ENCODE measurements at regions not wholly inside any gene's neighbourhood (a gene's known extent, or its start where the extent isn't known, plus 50 kb on each side); places are given as distances from the start of the nearest gene placed in this dataset.

DNA sequence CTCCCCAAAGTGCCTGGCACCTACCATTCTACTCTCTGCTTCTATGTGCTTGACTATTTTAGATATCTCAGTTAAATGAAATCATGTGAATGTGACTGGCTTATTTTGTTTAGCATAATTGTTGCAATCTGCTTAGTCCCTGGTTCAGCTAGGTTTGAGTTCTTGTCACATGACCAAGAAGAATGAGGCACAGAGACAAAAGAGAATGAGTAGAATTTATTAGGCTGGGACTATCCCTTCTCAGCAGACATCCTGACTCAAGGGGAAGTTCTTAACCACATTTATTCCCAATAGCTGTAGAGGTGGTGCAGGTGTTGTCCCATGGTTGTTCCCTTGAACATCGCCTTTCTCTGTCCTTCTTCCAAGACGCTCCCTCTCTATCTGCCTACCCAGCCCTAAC lies 1485.7 kb downstream of the KCNT2 start:
- Mint-ChIP-seq H3K4me3 (no peak overlapping the region), H3K4me1 (ENCODE audit: low read depth) (no peaks in the 10 kb centered on the region), H3K9me3 (no peaks in the 10 kb centered on the region), H3K27ac (no peak overlapping the region), H3K27me3 (no peaks in the 10 kb centered on the region), H3K36me3 (ENCODE audit: low read depth) (no peaks in the 10 kb centered on the region)
- CTCF ChIA-PET = no interaction called here
- TF ChIP-seq, protein P1, sequence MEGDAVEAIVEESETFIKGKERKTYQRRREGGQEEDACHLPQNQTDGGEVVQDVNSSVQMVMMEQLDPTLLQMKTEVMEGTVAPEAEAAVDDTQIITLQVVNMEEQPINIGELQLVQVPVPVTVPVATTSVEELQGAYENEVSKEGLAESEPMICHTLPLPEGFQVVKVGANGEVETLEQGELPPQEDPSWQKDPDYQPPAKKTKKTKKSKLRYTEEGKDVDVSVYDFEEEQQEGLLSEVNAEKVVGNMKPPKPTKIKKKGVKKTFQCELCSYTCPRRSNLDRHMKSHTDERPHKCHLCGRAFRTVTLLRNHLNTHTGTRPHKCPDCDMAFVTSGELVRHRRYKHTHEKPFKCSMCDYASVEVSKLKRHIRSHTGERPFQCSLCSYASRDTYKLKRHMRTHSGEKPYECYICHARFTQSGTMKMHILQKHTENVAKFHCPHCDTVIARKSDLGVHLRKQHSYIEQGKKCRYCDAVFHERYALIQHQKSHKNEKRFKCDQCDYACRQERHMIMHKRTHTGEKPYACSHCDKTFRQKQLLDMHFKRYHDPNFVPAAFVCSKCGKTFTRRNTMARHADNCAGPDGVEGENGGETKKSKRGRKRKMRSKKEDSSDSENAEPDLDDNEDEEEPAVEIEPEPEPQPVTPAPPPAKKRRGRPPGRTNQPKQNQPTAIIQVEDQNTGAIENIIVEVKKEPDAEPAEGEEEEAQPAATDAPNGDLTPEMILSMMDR (IDR thresholded peaks at IDR 0.05) = no peak
- POLR2A ChIA-PET = no interaction called here
- intact Hi-C loops (cut with micrococcal nuclease) = no loop called here
- DNase-seq (no peak), ATAC-seq (no peak)

DNA sequence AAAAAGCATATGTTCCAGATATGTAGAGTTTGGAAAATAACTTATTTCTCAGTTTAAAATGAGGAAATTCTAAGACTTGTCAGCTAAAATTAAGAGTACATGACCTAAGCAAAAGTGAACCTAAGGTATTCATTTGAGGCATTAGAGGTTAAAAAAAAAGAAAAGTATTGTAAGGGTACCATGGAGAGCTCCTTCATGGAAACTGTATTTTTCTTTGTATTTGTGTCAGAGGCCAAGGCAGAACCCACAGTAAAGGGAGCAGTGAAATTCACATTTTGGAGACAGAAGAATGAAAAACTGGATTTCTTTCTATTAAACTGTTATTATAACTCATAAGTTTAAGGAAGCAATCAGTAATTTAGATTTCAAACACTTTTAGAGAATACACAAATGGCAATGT lies 1494.8 kb downstream of the KCNT2 start:
- ChIA-PET CTCF (no interaction called here), POLR2A (no interaction called here)
- no peak overlapping the region for H3K4me3 Mint-ChIP-seq
- intact Hi-C loops (cut with micrococcal nuclease) = no loop called here
- H3K9me3 Mint-ChIP-seq = no peaks in the 10 kb centered on the region
- no peaks in the 10 kb centered on the region for H3K27me3 Mint-ChIP-seq
- H3K4me1 Mint-ChIP-seq (ENCODE audit: low read depth) = no peaks in the 10 kb centered on the region
- no peaks in the 10 kb centered on the region for H3K36me3 Mint-ChIP-seq (ENCODE audit: low read depth)
- no peak for DNase-seq
- H3K27ac Mint-ChIP-seq = no peak overlapping the region
- TF ChIP-seq, protein P1 (IDR thresholded peaks at IDR 0.05) = no peak
- no peak for ATAC-seq

DNA sequence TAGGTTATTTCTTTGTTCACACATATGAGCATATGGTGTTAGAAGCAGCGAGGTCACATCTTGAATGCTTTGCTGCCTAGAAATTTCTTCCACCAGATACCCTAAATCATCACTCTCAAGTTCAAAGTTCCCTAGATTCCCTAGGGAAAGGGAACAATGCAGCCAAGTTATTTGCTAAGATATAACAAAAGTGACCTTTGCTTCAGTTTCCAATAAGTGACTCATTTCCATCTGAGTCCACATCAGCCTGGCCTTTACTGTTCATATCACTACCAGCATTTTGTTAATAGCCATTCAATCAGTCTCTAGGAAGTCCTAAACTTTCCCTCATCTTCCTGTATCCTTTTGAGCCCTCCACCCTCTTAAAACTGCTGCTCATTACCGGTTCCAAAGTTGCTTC lies 1502.5 kb downstream of the KCNT2 start:
- Mint-ChIP-seq H3K36me3 (ENCODE audit: low read depth) (no peaks in the 10 kb centered on the region), H3K27ac (no peak overlapping the region), H3K9me3 (peaks cover 6% of the 10 kb centered on the region), H3K27me3 (no peaks in the 10 kb centered on the region), H3K4me3 (no peak overlapping the region), H3K4me1 (ENCODE audit: low read depth) (no peaks in the 10 kb centered on the region)
- DNase-seq (no peak), ATAC-seq (no peak)
- CTCF ChIA-PET = no interaction called here
- TF ChIP-seq, protein P1 (IDR thresholded peaks at IDR 0.05) = no peak
- intact Hi-C loops (cut with micrococcal nuclease) = no loop called here
- POLR2A ChIA-PET = no interaction called here

DNA sequence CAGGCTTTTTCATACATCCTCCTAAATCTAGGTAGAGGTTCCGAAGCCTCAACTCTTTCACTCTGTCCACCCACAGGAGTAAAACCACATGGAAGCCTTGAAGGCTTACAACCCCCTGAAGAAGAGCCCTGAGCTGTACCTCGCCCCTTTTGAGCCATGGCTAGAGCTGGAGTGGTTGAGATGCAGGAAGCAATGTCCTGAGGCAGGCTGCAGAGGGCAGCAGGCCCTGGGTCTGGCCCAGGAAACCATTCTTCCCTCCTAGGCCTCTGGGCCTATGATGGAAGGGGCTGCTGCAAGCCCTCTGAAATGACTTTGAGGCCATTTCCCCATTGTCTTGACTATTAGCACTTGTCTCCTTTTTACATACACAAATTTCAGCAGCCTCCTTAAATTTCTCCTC lies 1503.0 kb downstream of the KCNT2 start:
- DNase-seq = no peak
- ChIA-PET CTCF (no interaction called here), POLR2A (no interaction called here)
- Mint-ChIP-seq H3K36me3 (ENCODE audit: low read depth) (no peaks in the 10 kb centered on the region), H3K4me1 (ENCODE audit: low read depth) (no peaks in the 10 kb centered on the region), H3K9me3 (peaks cover 6% of the 10 kb centered on the region), H3K4me3 (no peak overlapping the region), H3K27me3 (no peaks in the 10 kb centered on the region), H3K27ac (no peak overlapping the region)
- no peak for ATAC-seq
- TF ChIP-seq, protein P1 (IDR thresholded peaks at IDR 0.05) = no peak
- intact Hi-C loops (cut with micrococcal nuclease) = no loop called here

DNA sequence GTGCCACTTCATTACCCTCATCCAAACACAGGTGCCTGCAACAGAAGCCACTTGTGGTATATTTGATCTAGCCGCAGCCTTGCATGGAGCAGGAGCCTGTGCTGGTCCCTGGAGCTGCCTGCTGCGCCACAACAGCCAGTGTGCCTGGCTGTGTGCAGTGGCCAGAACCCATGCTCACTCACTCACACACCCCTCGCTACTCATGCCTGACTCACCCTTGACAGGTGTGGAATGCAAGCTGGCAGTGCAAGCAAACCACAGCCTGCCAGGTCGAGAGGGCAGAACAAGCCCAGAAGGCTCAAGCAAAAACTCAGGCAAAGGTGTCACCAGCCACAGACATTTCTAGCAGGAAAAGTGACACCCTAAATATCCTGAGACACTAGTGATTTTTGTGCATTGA lies 1510.9 kb downstream of the KCNT2 start:
- TF ChIP-seq, protein P1 (IDR thresholded peaks at IDR 0.05) = no peak
- no peaks in the 10 kb centered on the region for H3K27me3 Mint-ChIP-seq
- intact Hi-C loops (cut with micrococcal nuclease) = no loop called here
- no peaks in the 10 kb centered on the region for H3K9me3 Mint-ChIP-seq
- no peaks in the 10 kb centered on the region for H3K36me3 Mint-ChIP-seq (ENCODE audit: low read depth)
- DNase-seq (no peak), ATAC-seq (no peak)
- CTCF ChIA-PET = no interaction called here
- no peaks in the 10 kb centered on the region for H3K4me1 Mint-ChIP-seq (ENCODE audit: low read depth)
- POLR2A ChIA-PET = no interaction called here
- H3K4me3 Mint-ChIP-seq = no peak overlapping the region
- no peak overlapping the region for H3K27ac Mint-ChIP-seq
